Endodermal cell (in vitro differentiated cells): ENCODE measurements at regions not wholly inside any gene's neighbourhood (a gene's known extent, or its start where the extent isn't known, plus 50 kb on each side); places are given as distances from the start of the nearest gene placed in this dataset.
"Not testable (repeated sequence)": the region's sequence is repeated elsewhere in the genome, so short reads cannot be mapped to it uniquely, and the experiment has no call there.

Experiments used
- DNase-seq: peaks from one replicate; pipeline ENCODE4 v3.0.0-alpha.2; 2017
- H3K27ac ChIP-seq: 2 replicates; pipeline ENCODE4 v1.5.1; 2013; ENCODE audit warnings: mild to moderate bottlenecking, low read depth, low read length, moderate library complexity
- H3K27me3 ChIP-seq: 2 replicates; pipeline ENCODE4 v1.6.1; 2013; ENCODE audit warnings: mild to moderate bottlenecking, low read length, moderate library complexity; ENCODE audit not compliant: insufficient read depth, control insufficient read depth, poor library complexity, severe bottlenecking
- H3K36me3 ChIP-seq: 2 replicates; pipeline ENCODE4 v1.7.0; 2013; ENCODE audit warnings: mild to moderate bottlenecking, low read length, moderate library complexity; ENCODE audit not compliant: control insufficient read depth, insufficient read depth
- H3K4me1 ChIP-seq: one replicate; pipeline ENCODE4 v1.7.0; 2013; ENCODE audit warnings: low read length; ENCODE audit not compliant: control insufficient read depth, insufficient read depth
- H3K4me3 ChIP-seq: 2 replicates; pipeline ENCODE4 v1.5.1; 2013; ENCODE audit warnings: mild to moderate bottlenecking, low read length, moderate library complexity
- H3K9ac ChIP-seq: 2 replicates; pipeline ENCODE4 v1.6.1; 2013; ENCODE audit warnings: mild to moderate bottlenecking, low read length, moderate library complexity; ENCODE audit not compliant: poor library complexity, severe bottlenecking; ENCODE audit errors: extremely low read depth
- H3K9me3 ChIP-seq: 2 replicates; pipeline ENCODE4 v1.6.1; 2013; ENCODE audit warnings: mild to moderate bottlenecking, low read length, moderate library complexity; ENCODE audit not compliant: control insufficient read depth
- H3K27ac Mint-ChIP-seq: 2 replicates; pipeline ENCODE4 v1.8.0; 2020; ENCODE audit warnings: mixed read lengths
- H3K27me3 Mint-ChIP-seq: 2 replicates; pipeline ENCODE4 v1.8.0; 2021; ENCODE audit warnings: mild to moderate bottlenecking, mixed read lengths; ENCODE audit not compliant: insufficient read depth
- H3K36me3 Mint-ChIP-seq: 2 replicates; pipeline ENCODE4 v1.8.0; 2020; ENCODE audit warnings: low read depth, mixed read lengths
- H3K4me1 Mint-ChIP-seq: 2 replicates; pipeline ENCODE4 v1.8.0; 2020; ENCODE audit warnings: mixed read lengths
- H3K4me3 Mint-ChIP-seq: 2 replicates; pipeline ENCODE4 v1.8.0; 2020; ENCODE audit warnings: mild to moderate bottlenecking, moderate library complexity, mixed read lengths
- H3K9me3 Mint-ChIP-seq: 2 replicates; pipeline ENCODE4 v1.8.0; 2020; ENCODE audit warnings: mild to moderate bottlenecking, mixed read lengths
- WGBS, 2 experiments: methylation state at CpG; one replicate each; pipeline versions ENCODE4 v1.1.5 to v1.1.7; 2013; ENCODE audit warnings: missing lambda C conversion rate in 2 of 2, mixed read lengths in 1 of 2; ENCODE audit not compliant: insufficient coverage in 1 of 2, insufficient read length in 1 of 2; 5-methylcytosine and 5-hydroxymethylcytosine counted together
- TF ChIP-seq, protein P1 (sequence below): fragments of 200-600 bp; sonication (generic); conservative IDR thresholded peaks from 2 replicates; pipeline ENCODE4 v1.5.0; 2021; ENCODE audit warnings: antibody characterized with exemption, mild to moderate bottlenecking

DNA sequence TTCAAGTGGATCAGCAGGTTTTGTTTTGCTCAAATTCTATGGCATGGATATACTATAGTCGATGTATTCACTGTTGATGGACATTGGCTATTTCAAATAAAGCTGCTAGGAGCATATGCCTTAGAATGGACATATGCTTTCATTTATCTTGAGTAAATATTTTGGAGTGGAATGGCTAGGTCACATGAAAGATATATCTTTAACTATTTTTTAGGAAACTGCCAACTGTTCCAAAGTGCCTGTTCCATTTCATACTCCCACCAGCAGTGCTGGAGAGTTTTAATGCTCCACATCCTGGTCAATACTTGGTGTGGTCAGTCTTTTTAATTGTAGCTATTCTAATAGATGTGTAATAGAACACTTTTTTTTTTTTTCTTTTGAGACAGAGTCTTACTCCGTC lies 81.1 kb upstream of the PIM1 start:
- H3K27me3 ChIP-seq: no peaks in the 10 kb centered on the region
- no peak overlapping the region for H3K4me3 ChIP-seq
- H3K9me3 ChIP-seq: no peaks in the 10 kb centered on the region
- H3K27ac ChIP-seq: no peak overlapping the region
- no peak for DNase-seq
- H3K9ac ChIP-seq: no peak overlapping the region
- no peaks in the 10 kb centered on the region for H3K36me3 ChIP-seq
- no peaks in the 10 kb centered on the region for H3K36me3 Mint-ChIP-seq
- 88 to 95% methylated on average over 2 of the region's 2 CpGs for WGBS, 2 experiments
- no peaks in the 10 kb centered on the region for H3K4me1 ChIP-seq
- TF ChIP-seq, protein P1, sequence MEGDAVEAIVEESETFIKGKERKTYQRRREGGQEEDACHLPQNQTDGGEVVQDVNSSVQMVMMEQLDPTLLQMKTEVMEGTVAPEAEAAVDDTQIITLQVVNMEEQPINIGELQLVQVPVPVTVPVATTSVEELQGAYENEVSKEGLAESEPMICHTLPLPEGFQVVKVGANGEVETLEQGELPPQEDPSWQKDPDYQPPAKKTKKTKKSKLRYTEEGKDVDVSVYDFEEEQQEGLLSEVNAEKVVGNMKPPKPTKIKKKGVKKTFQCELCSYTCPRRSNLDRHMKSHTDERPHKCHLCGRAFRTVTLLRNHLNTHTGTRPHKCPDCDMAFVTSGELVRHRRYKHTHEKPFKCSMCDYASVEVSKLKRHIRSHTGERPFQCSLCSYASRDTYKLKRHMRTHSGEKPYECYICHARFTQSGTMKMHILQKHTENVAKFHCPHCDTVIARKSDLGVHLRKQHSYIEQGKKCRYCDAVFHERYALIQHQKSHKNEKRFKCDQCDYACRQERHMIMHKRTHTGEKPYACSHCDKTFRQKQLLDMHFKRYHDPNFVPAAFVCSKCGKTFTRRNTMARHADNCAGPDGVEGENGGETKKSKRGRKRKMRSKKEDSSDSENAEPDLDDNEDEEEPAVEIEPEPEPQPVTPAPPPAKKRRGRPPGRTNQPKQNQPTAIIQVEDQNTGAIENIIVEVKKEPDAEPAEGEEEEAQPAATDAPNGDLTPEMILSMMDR: no peak
- no peaks in the 10 kb centered on the region for H3K9me3 Mint-ChIP-seq
- H3K4me3 Mint-ChIP-seq: no peak overlapping the region
- H3K27me3 Mint-ChIP-seq: no peaks in the 10 kb centered on the region
- H3K4me1 Mint-ChIP-seq: no peaks in the 10 kb centered on the region
- no peak overlapping the region for H3K27ac Mint-ChIP-seq

DNA sequence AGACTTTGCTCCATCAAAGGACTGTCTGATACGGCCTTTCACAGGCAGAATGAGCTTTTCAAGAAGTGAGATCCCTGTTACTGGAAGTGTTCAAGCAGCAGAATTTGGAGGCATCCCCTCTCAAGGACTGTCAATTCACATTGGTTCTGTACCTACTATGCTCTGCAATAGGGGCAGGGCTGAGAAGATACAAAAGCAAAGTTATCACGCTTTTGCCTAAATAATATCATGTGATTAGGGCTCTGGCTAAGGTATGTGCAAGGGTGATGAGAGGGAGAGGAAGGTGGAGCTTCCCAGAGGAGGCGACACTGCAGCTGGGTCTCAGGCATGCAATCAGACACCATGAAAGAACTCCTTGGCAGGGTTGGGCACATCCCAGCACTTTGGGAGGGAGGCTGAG lies 80.2 kb upstream of the PIM1 start:
- Histone ChIP-seq H3K27ac (no peak overlapping the region), H3K27me3 (no peaks in the 10 kb centered on the region), H3K4me1 (no peaks in the 10 kb centered on the region), H3K36me3 (no peaks in the 10 kb centered on the region), H3K4me3 (no peak overlapping the region), H3K9me3 (no peaks in the 10 kb centered on the region), H3K9ac (no peak overlapping the region)
- 95 to 96% methylated on average over 3 of the region's 3 CpGs for WGBS, 2 experiments
- no peak overlapping the region for H3K27ac Mint-ChIP-seq
- H3K27me3 Mint-ChIP-seq: no peaks in the 10 kb centered on the region
- H3K9me3 Mint-ChIP-seq: no peaks in the 10 kb centered on the region
- TF ChIP-seq, protein P1: no peak
- H3K4me1 Mint-ChIP-seq: no peaks in the 10 kb centered on the region
- H3K4me3 Mint-ChIP-seq: no peak overlapping the region
- no peak for DNase-seq
- H3K36me3 Mint-ChIP-seq: no peaks in the 10 kb centered on the region

DNA sequence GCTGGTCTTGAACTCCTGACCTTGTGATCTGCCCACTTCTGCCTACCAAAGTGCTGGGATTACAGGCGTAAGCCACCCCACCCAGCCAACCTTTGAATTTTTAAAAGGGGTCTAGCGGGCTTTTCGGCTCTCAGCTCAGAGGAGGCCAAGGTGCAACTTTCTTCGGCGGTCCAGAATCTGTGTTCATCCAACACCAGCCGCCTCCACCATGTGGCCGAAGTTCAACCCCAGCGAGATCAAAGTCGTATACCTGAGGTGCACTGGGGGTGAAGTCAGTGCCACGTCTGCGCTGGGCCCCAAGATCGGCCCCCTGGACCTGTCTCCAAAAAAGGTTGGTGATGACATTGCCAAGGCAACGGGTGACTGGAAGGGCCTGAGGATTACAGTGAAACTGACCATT lies 78.8 kb upstream of the PIM1 start:
- H3K9ac ChIP-seq, H3K4me1 ChIP-seq, H3K9me3 Mint-ChIP-seq, DNase-seq, H3K27ac ChIP-seq, H3K36me3 ChIP-seq, H3K4me3 Mint-ChIP-seq, H3K4me3 ChIP-seq, H3K4me1 Mint-ChIP-seq, H3K9me3 ChIP-seq, H3K27me3 Mint-ChIP-seq, H3K27me3 ChIP-seq, H3K27ac Mint-ChIP-seq, H3K36me3 Mint-ChIP-seq: not testable (repeated sequence)
- 95 to 99% methylated on average over 13 of the region's 13 CpGs for WGBS, 2 experiments

DNA sequence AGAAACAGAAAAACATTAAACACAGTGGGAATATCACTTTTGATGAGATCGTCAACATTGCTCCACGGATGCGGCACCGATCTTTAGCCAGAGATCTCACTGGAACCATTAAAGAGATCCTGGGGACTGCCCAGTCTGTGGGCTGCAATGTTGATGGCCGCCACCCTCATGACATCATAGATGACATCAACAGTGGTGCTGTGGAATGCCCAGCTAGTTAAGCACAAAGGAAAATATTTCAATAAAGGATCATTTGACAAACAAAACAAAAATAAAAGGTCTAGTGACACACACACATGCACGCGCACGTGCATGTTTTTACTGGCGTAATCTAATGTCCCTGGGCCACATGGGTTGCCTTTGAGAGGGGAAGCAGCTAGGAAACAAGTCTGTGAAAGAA lies 78.4 kb upstream of the PIM1 start:
- not testable (repeated sequence) for H3K27ac Mint-ChIP-seq

More for the DNA sequence above, 78.4 kb upstream of the PIM1 start:
- H3K4me1 Mint-ChIP-seq, H3K4me1 ChIP-seq, H3K4me3 Mint-ChIP-seq, H3K9me3 ChIP-seq, H3K4me3 ChIP-seq, H3K27ac ChIP-seq, H3K27me3 ChIP-seq, H3K9me3 Mint-ChIP-seq, H3K36me3 ChIP-seq, DNase-seq, H3K36me3 Mint-ChIP-seq, H3K27me3 Mint-ChIP-seq, H3K9ac ChIP-seq: not testable (repeated sequence)
- WGBS, 2 experiments: 88 to 93% methylated on average over 5 to 9 of the region's 9 CpGs
